HG02970 (cell line): ENCODE measurements at regions not wholly inside any gene's neighbourhood (a gene's known extent, or its start where the extent isn't known, plus 50 kb on each side); places are given as distances from the start of the nearest gene placed in this dataset.

Experiments
- ATAC-seq: cut with Tn5 transposase; IDR thresholded peaks from one replicate; pipeline ENCODE4 v1.9.1; 2021; ENCODE audit warnings: mild to moderate bottlenecking, moderate library complexity, moderate number of reproducible peaks; ENCODE audit not compliant: unreplicated experiment, low FRiP score

DNA sequence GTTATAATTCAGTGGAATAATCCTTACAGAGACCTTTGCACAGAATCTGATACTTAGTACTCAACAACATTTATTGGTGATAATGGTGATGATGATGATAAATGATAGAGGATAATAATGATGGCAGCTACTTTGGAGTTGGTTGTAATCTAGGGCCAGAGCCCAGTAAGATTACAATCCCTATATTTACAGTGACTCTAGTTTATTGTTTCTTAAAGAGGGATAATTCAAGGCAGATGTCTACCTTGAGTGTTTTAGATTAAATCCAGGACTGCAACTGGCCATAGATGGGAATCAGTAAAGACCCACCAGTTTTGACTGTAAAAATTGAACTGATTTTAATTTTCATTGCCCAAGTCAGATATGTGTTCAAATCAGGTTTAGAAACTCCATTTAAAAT lies 813.9 kb upstream of the CNTNAP5 start:
- no peak for ATAC-seq

DNA sequence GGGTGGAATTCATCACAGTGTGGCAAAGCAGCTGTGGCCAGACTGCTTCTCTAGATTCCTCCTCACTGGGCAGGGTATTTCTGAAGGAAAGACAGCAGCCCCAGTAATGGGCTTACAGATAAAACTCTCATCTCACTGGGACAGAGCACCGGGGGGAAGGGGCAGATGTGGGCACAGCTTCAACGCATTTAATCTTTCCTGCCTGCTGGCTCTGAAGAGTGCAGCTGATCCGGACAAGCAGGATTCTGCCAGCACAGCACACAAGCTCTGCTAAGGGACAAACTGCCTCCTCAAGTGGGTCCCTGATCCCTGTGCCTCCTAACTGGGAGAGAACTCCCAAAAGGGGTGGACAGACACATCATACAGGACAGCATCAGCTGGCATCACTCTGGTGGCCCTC lies 779.9 kb upstream of the CNTNAP5 start:
- ATAC-seq, result no peak

DNA sequence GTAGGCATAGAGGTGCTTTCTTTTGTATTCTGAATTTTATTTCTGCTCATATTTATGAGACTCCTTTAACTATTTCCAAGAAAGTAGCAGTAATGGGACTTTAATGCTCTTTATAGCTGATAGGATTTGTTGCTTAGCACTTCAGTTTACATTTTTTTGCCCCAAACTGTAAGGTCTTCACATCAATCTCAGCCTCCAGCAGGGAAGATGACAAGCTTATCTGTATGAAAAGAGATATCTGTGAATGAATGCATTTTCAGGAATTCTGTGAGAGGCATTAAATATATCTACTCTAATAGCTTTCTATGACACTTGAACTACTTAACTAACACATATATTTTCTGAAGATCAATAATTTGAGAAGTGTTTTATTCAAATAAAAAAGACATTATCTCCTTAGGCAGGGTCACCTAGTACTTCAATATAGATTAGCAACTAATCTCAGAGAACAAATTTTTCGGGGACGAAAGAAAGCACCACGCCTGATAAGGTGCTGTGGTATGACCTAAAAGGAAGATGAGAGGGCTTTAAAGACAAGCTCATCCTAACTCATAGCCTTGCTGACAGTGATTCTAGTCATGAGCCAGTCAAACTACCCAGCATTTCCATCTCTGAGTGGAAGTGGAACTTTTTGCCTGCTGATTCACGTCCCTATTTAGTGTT lies 766.1 kb upstream of the CNTNAP5 start:
- no peak for ATAC-seq

DNA sequence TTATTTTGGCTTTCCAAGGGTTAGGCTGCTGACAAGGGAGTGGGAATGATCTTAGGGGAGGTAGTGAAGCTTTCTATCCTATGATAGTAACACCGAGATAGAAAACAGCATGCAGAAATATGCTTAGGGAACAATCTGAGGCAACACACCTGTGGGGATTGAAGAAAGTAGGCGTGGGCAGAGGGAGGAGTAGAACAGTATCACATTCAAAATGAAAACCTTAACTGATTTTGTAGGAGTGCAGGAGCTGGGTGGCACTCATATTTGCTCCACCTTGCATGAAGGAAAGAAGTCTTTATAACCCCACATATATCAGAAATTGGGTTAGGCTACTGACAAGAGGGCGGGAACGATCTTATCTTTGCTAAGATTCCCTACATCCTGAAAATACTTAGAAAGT lies 762.2 kb upstream of the CNTNAP5 start:
- no peak for ATAC-seq

DNA sequence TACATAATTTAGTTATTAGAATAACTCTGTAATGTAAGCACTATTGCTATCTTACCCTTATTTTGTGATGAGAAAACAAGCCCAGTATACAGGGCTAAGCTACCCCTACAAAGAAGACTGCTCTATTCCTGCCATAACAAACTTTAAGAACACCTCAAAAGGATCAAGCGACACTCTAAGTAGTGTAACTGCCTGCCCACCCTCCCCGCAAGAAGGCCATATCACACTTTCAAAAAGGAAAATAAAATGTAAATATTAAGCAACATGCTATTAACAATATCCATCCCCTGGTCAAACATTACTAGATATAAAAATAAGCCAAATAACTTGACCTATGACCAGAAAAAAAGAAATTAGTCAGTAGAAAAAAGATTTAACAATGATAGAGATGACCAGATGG lies 741.7 kb upstream of the CNTNAP5 start:
- ATAC-seq, result no peak

DNA sequence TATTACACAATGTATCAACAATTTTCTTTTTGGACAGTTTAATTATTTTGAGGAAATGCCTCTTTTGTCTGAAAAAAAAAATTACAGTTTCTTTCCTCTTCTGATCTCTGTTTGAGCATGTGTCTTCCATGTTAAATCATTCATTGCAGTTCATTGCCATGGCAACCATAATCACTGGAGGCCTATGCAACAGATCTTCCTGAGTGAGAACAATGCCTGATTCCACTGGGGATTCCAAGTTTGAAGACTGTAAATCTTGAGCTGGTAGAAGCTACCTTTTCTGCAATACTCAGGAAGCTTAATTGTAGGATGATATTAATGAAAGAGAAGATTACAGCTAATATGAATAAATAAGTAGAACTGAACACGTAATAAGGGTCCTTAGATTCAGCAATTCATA lies 721.4 kb upstream of the CNTNAP5 start:
- no peak for ATAC-seq
